ENCODE measurements at regions not wholly inside any gene's neighbourhood (a gene's known extent, or its start where the extent isn't known, plus 50 kb on each side); places are given as distances from the start of the nearest gene placed in this dataset.

DNA sequence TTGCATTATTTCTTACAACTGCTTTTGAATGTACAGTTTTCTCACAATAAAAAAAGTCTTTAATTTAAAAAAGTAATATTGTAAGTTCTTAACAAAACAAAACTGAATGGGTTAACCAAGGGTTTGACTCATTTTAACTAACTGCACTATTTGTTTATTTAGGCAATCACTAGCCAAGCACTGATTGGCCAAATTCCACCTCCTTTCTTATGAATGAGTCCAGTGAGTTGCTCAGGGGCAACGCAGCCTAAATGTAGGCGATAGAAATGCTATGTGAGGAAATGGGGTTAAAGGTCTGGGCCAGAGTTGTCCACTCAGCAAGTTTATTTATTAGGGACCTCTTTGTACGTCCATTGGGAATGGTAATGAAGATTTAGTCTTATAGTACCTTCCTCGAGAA lies 89.6 kb upstream of the MAF start:
- Histone ChIP-seq H2BK120ac (ENCODE audit: low read depth, low read length, poor library complexity, severe bottlenecking) (no peak overlapping the region), H3K79me1 (ENCODE audit: insufficient read depth, low read depth, low read length, poor library complexity, severe bottlenecking) (no peaks in the 10 kb centered on the region), H3K79me2 (ENCODE audit: insufficient read depth, low read length) (no peaks in the 10 kb centered on the region), H3K18ac (ENCODE audit: insufficient read length, low read depth, low read length) (no peak overlapping the region), H3K23me2 (ENCODE audit: insufficient read length, low read depth, low read length, poor library complexity, severe bottlenecking) (no peaks in the 10 kb centered on the region), H4K91ac (ENCODE audit: insufficient read length, low read depth, low read length) (no peak overlapping the region), H3K9ac (ENCODE audit: extremely low read depth, insufficient read length, low read length) (no peak overlapping the region), H2BK5ac (ENCODE audit: insufficient read length, low read length) (no peak overlapping the region), H3K4ac (ENCODE audit: low read depth, low read length) (no peak overlapping the region), H3K4me1 (ENCODE audit: insufficient read depth, low read length) (no peaks in the 10 kb centered on the region), H4K5ac (ENCODE audit: insufficient read length, low read depth, low read length) (no peak overlapping the region), H3K27ac (ENCODE audit: insufficient read length, low read depth, low read length) (no peak overlapping the region), H3K27me3 (ENCODE audit: insufficient read depth, low read length) (no peaks in the 10 kb centered on the region), H2BK20ac (ENCODE audit: low read depth, low read length, poor library complexity, severe bottlenecking) (no peak overlapping the region), H2AK5ac (ENCODE audit: insufficient read length, low read length) (no peak overlapping the region), H4K8ac (replicated peaks; ENCODE audit: insufficient read length, low read depth, low read length) (no peak overlapping the region), H3K23ac (ENCODE audit: insufficient read length, low read depth, low read length) (no peak overlapping the region), H4K20me1 (ENCODE audit: control insufficient read depth, insufficient read depth, insufficient read length) (no peaks in the 10 kb centered on the region), H3K9me3 (ENCODE audit: control insufficient read depth, low read depth, low read length) (no peaks in the 10 kb centered on the region), H3K14ac (ENCODE audit: insufficient read depth, low read length) (no peak overlapping the region), H3K4me2 (ENCODE audit: insufficient read depth, insufficient read length, low read length) (no peak overlapping the region), H2BK12ac (ENCODE audit: insufficient read length, low read depth, low read length) (no peak overlapping the region), H2AFZ (ENCODE audit: low read length) (no peak overlapping the region), H3K56ac (ENCODE audit: insufficient read length, low read depth, low read length) (no peak overlapping the region), H2BK15ac (ENCODE audit: low read depth, low read length) (no peak overlapping the region), H3T11ph (ENCODE audit: low read length) (no peak overlapping the region)
- Mint-ChIP-seq H3K9me3 (peaks cover 0 to 3% of the 10 kb centered on the region in 2 experiments; a peak in 1 of 5 replicates), H3K4me1 (no peaks in the 10 kb centered on the region), H3K27me3 (ENCODE audit: low read depth) (no peaks in the 10 kb centered on the region), H3K27ac (no peak overlapping the region), H3K36me3 (ENCODE audit: insufficient read depth in 1 of 3, low read depth in 3 of 3) (no peaks in the 10 kb centered on the region; a peak in 1 of 7 replicates), H3K4me3 (no peak overlapping the region)
- TF ChIP-seq, protein P1, sequence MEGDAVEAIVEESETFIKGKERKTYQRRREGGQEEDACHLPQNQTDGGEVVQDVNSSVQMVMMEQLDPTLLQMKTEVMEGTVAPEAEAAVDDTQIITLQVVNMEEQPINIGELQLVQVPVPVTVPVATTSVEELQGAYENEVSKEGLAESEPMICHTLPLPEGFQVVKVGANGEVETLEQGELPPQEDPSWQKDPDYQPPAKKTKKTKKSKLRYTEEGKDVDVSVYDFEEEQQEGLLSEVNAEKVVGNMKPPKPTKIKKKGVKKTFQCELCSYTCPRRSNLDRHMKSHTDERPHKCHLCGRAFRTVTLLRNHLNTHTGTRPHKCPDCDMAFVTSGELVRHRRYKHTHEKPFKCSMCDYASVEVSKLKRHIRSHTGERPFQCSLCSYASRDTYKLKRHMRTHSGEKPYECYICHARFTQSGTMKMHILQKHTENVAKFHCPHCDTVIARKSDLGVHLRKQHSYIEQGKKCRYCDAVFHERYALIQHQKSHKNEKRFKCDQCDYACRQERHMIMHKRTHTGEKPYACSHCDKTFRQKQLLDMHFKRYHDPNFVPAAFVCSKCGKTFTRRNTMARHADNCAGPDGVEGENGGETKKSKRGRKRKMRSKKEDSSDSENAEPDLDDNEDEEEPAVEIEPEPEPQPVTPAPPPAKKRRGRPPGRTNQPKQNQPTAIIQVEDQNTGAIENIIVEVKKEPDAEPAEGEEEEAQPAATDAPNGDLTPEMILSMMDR (conservative IDR thresholded peaks at IDR 0.05) = no peak
- WGBS (ENCODE audit: extremely low coverage, insufficient read length, low lambda C conversion rate) = no CpG with 5 or more reads among the region's 4 CpGs
- no peak for DNase-seq

Measured in H9 (cell line).